Fibroblast of lung (primary cell): ENCODE measurements at regions not wholly inside any gene's neighbourhood (a gene's known extent, or its start where the extent isn't known, plus 50 kb on each side); places are given as distances from the start of the nearest gene placed in this dataset.

Experiments
- DNase-seq, 2 donors: peaks; one replicate each; pipeline versions ENCODE4 v3.0.0 to v3.0.0-alpha.2; 2010; ENCODE audit warnings: low read depth in 2 of 2
- H2AFZ ChIP-seq: 2 replicates; pipeline ENCODE4 v1.5.1; 2012; ENCODE audit warnings: low read length, control low read depth, inconsistent platforms
- H3K27ac ChIP-seq: 2 replicates; pipeline ENCODE4 v1.5.1; 2011; ENCODE audit warnings: low read length, control low read depth; ENCODE audit not compliant: insufficient read depth
- H3K27me3 ChIP-seq: 2 replicates; pipeline ENCODE4 v1.5.1; 2011; ENCODE audit warnings: mild to moderate bottlenecking, low read length; ENCODE audit not compliant: control insufficient read depth, insufficient read depth
- H3K36me3 ChIP-seq: 2 replicates; pipeline ENCODE4 v1.5.1; 2011; ENCODE audit warnings: low read length; ENCODE audit not compliant: control insufficient read depth, insufficient read depth
- H3K4me1 ChIP-seq: 2 replicates; pipeline ENCODE4 v1.5.1; 2011; ENCODE audit warnings: low read length; ENCODE audit not compliant: control insufficient read depth, insufficient read depth; ENCODE audit errors: extremely low read depth
- H3K4me2 ChIP-seq: 2 replicates; pipeline ENCODE4 v1.5.1; 2011; ENCODE audit warnings: low read length, control low read depth; ENCODE audit not compliant: insufficient read depth; ENCODE audit errors: extremely low read depth
- H3K4me3 ChIP-seq, 4 experiments: fragments of 200-600 bp in 1 of 4; sonication (generic) in 1 of 4; replicated peaks in 1 of 4; 2 replicates each; pipeline ENCODE4 v1.5.1; 2011 to 2016; ENCODE audit warnings: low read length in 4 of 4, low read depth in 3 of 4, mild to moderate bottlenecking in 3 of 4, control low read depth in 2 of 4, inconsistent platforms in 1 of 4, mixed read lengths in 1 of 4; ENCODE audit not compliant: insufficient read depth in 1 of 4; ENCODE audit errors: control extremely low read depth in 1 of 4
- H3K79me2 ChIP-seq: 2 replicates; pipeline ENCODE4 v1.5.1; 2012; ENCODE audit warnings: mild to moderate bottlenecking, low read length, inconsistent platforms; ENCODE audit not compliant: control insufficient read depth, insufficient read depth
- H3K9ac ChIP-seq: 2 replicates; pipeline ENCODE4 v1.5.1; 2011; ENCODE audit warnings: mild to moderate bottlenecking, low read length, control low read depth; ENCODE audit not compliant: insufficient read depth
- H3K9me3 ChIP-seq: 2 replicates; pipeline ENCODE4 v1.5.1; 2012; ENCODE audit warnings: low read depth, low read length; ENCODE audit not compliant: control insufficient read depth, insufficient read depth
- H4K20me1 ChIP-seq: 2 replicates; pipeline ENCODE4 v1.5.1; 2011; ENCODE audit warnings: low read length; ENCODE audit not compliant: control insufficient read depth, insufficient read depth; ENCODE audit errors: extremely low read depth
- EZH2 ChIP-seq: IDR thresholded peaks from 2 replicates; pipeline ENCODE4 v1.5.1; 2012; ENCODE audit warnings: low read length, control low read depth, mild to moderate bottlenecking; ENCODE audit errors: missing control alignments
- TF ChIP-seq, protein P1 (sequence below), 2 donors: IDR thresholded peaks in 1 of 2; conservative IDR thresholded peaks in 1 of 2; 1 replicate in 1 of 2; 2 replicates in 1 of 2; pipeline ENCODE4 v1.5.1; 2011 to 2012; ENCODE audit warnings: low read length in 2 of 2, control low read depth in 1 of 2, inconsistent platforms in 1 of 2, low read depth in 1 of 2, mild to moderate bottlenecking in 1 of 2

DNA sequence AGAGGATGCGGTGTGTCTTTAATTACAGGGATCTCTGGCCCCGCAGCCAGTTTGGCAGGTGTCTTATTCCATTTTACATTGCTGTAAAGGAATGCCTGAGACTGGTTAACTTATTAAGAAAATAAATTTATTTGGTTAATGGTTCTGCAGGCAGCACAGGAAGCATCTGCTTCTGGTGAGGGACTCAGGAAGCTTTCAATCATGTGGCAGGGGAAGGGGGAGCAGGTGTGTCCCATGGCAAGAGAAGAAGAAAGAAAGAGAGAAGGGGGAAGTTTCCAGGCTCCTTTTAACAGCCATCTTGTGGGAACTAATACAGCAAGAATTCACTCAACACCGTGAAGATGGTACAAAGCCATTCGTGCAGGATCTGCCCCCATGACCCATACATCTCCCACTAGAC, 128.0 kb upstream of the CRBN start:
- TF ChIP-seq, protein P1, sequence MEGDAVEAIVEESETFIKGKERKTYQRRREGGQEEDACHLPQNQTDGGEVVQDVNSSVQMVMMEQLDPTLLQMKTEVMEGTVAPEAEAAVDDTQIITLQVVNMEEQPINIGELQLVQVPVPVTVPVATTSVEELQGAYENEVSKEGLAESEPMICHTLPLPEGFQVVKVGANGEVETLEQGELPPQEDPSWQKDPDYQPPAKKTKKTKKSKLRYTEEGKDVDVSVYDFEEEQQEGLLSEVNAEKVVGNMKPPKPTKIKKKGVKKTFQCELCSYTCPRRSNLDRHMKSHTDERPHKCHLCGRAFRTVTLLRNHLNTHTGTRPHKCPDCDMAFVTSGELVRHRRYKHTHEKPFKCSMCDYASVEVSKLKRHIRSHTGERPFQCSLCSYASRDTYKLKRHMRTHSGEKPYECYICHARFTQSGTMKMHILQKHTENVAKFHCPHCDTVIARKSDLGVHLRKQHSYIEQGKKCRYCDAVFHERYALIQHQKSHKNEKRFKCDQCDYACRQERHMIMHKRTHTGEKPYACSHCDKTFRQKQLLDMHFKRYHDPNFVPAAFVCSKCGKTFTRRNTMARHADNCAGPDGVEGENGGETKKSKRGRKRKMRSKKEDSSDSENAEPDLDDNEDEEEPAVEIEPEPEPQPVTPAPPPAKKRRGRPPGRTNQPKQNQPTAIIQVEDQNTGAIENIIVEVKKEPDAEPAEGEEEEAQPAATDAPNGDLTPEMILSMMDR (conservative IDR thresholded peaks at IDR 0.05 in 1 of 2, IDR thresholded peaks at IDR 0.05 in 1 of 2; ENCODE audit: low read depth in 1 of 2, low read length in 2 of 2), result no peak
- TF ChIP-seq EZH2, result no peak
- H3K27ac ChIP-seq, result no peak overlapping the region
- no peaks in the 10 kb centered on the region for H4K20me1 ChIP-seq
- no peaks in the 10 kb centered on the region for H3K79me2 ChIP-seq
- H3K27me3 ChIP-seq, result no peaks in the 10 kb centered on the region
- H3K36me3 ChIP-seq, result no peaks in the 10 kb centered on the region
- H3K9me3 ChIP-seq, result no peaks in the 10 kb centered on the region
- H3K4me3 ChIP-seq, result no peak overlapping the region
- H2AFZ ChIP-seq, result no peak overlapping the region
- H3K9ac ChIP-seq, result no peak overlapping the region
- H3K4me1 ChIP-seq, result no peaks in the 10 kb centered on the region
- H3K4me2 ChIP-seq, result no peak overlapping the region
- no peak for DNase-seq

GRCh38 chr3:3305841-3306240, 126.3 kb upstream of the CRBN start:
- Histone ChIP-seq H3K4me1 (no peaks in the 10 kb centered on the region), H3K27me3 (no peaks in the 10 kb centered on the region), H3K36me3 (no peaks in the 10 kb centered on the region), H4K20me1 (no peaks in the 10 kb centered on the region), H2AFZ (no peak overlapping the region), H3K9ac (no peak overlapping the region), H3K4me3 (no peak overlapping the region), H3K79me2 (no peaks in the 10 kb centered on the region), H3K4me2 (no peak overlapping the region), H3K27ac (no peak overlapping the region), H3K9me3 (no peaks in the 10 kb centered on the region)
- DNase-seq, result no peak
- TF ChIP-seq, protein P1 (conservative IDR thresholded peaks at IDR 0.05 in 1 of 2, IDR thresholded peaks at IDR 0.05 in 1 of 2; ENCODE audit: low read depth in 1 of 2, low read length in 2 of 2), result no peak
- TF ChIP-seq EZH2, result no peak

GRCh38 chr3:3305084-3305483, 125.6 kb upstream of the CRBN start:
- Histone ChIP-seq H3K4me1 (no peaks in the 10 kb centered on the region), H3K4me2 (no peak overlapping the region), H3K9ac (no peak overlapping the region), H2AFZ (no peak overlapping the region), H3K36me3 (no peaks in the 10 kb centered on the region), H3K79me2 (no peaks in the 10 kb centered on the region), H3K4me3 (no peak overlapping the region), H4K20me1 (no peaks in the 10 kb centered on the region), H3K27me3 (no peaks in the 10 kb centered on the region), H3K27ac (no peak overlapping the region), H3K9me3 (no peaks in the 10 kb centered on the region)
- DNase-seq, result no peak
- TF ChIP-seq EZH2, result no peak
- TF ChIP-seq, protein P1 (conservative IDR thresholded peaks at IDR 0.05 in 1 of 2, IDR thresholded peaks at IDR 0.05 in 1 of 2; ENCODE audit: low read depth in 1 of 2, low read length in 2 of 2), result no peak
